H1 (cell line): ENCODE measurements at regions not wholly inside any gene's neighbourhood (a gene's known extent, or its start where the extent isn't known, plus 50 kb on each side); places are given as distances from the start of the nearest gene placed in this dataset.
"Not testable (repeated sequence)": the region's sequence is repeated elsewhere in the genome, so short reads cannot be mapped to it uniquely, and the experiment has no call there.

ENCODE experiments used
- CTCF ChIA-PET: fragments of 300-600 bp; sonication (Branson Sonifier 250); formaldehyde crosslinking; loops from one replicate; lab custom pipeline; 2021; ENCODE audit not compliant: partially characterized antibody; lab: Charles Lee
- POLR2A ChIA-PET: fragments of 300-600 bp; sonication (Branson Sonifier 250); formaldehyde crosslinking; loops from one replicate; lab custom pipeline; 2021; ENCODE audit warnings: inconsistent platforms; ENCODE audit not compliant: partially characterized antibody; lab: Charles Lee
- DNase-seq, 2 experiments: peaks; one replicate each; pipeline versions ENCODE4 v3.0.0 to v3.0.0-alpha.2; 2010 to 2022; ENCODE audit warnings: low spot score in 2 of 2, low read depth in 1 of 2, mixed read lengths in 1 of 2
- FAIRE-seq: peaks from 2 replicates; lab custom pipeline; 2011; peaks lifted over from hg19 to GRCh38; lab: Jason Lieb, UNC
- H2AFZ ChIP-seq: 2 replicates; pipeline ENCODE4 v1.8.1; 2012; ENCODE audit warnings: low read length, inconsistent platforms
- H2AK5ac ChIP-seq: 2 replicates; pipeline ENCODE4 v1.6.1; 2013; ENCODE audit warnings: low read depth, low read length
- H2BK120ac ChIP-seq: replicated peaks from 2 replicates; pipeline ENCODE3; 2013; ENCODE audit warnings: low read depth, low read length, inconsistent platforms
- H2BK12ac ChIP-seq: 2 replicates; pipeline ENCODE4 v1.6.1; 2013; ENCODE audit warnings: low read depth, low read length
- H2BK15ac ChIP-seq: 2 replicates; pipeline ENCODE4 v1.6.1; 2013; ENCODE audit warnings: low read length
- H2BK20ac ChIP-seq: 2 replicates; pipeline ENCODE4 v1.6.1; 2013; ENCODE audit warnings: low read length
- H2BK5ac ChIP-seq: 2 replicates; pipeline ENCODE4 v1.6.1; 2013; ENCODE audit warnings: low read depth, low read length
- H3K14ac ChIP-seq: 2 replicates; pipeline ENCODE4 v1.6.1; 2013; ENCODE audit warnings: inconsistent platforms; ENCODE audit not compliant: insufficient read length
- H3K18ac ChIP-seq: 2 replicates; pipeline ENCODE4 v1.6.1; 2013; ENCODE audit warnings: low read length; ENCODE audit errors: extremely low read depth
- H3K23ac ChIP-seq: 2 replicates; pipeline ENCODE4 v1.6.1; 2013; ENCODE audit warnings: inconsistent platforms; ENCODE audit not compliant: insufficient read length
- H3K23me2 ChIP-seq: 2 replicates; pipeline ENCODE4 v1.6.1; 2013; ENCODE audit warnings: low read depth, low read length
- H3K27ac ChIP-seq: 2 replicates; pipeline ENCODE4 v1.6.1; 2011; ENCODE audit warnings: low read depth, low read length, inconsistent platforms
- H3K27me3 ChIP-seq, 4 experiments: replicated peaks in 1 of 4; 1 replicate in 1 of 4; 2 replicates in 3 of 4; pipeline versions ENCODE4 v1.6.1 to v1.8.1; 2011 to 2013; ENCODE audit warnings: low read length in 3 of 4, mild to moderate bottlenecking in 3 of 4, inconsistent platforms in 2 of 4, mixed read lengths in 2 of 4, moderate library complexity in 1 of 4; ENCODE audit not compliant: control insufficient read depth in 3 of 4, insufficient read depth in 3 of 4; ENCODE audit errors: extremely low read depth in 1 of 4
- H3K36me3 ChIP-seq, 4 experiments: 2 replicates each; pipeline versions ENCODE4 v1.6.1 to v1.8.1; 2011 to 2013; ENCODE audit warnings: mild to moderate bottlenecking in 4 of 4, low read length in 3 of 4, moderate library complexity in 2 of 4, control low read depth in 1 of 4, inconsistent platforms in 1 of 4; ENCODE audit not compliant: insufficient read depth in 4 of 4, control insufficient read depth in 2 of 4
- H3K4ac ChIP-seq: replicated peaks from 2 replicates; pipeline ENCODE3; 2013; ENCODE audit warnings: low read length, low read depth, mixed read lengths, inconsistent platforms; ENCODE audit not compliant: insufficient read length
- H3K4me1 ChIP-seq, 4 experiments: replicated peaks in 1 of 4; 1 replicate in 1 of 4; 2 replicates in 3 of 4; pipeline versions ENCODE4 v1.6.1 to v1.8.1; 2011 to 2013; ENCODE audit warnings: low read length in 3 of 4, inconsistent platforms in 2 of 4, mixed read lengths in 1 of 4; ENCODE audit not compliant: insufficient read depth in 4 of 4, control insufficient read depth in 3 of 4
- H3K4me2 ChIP-seq, 2 experiments: 2 replicates each; pipeline versions ENCODE4 v1.6.1 to v1.8.1; 2011 to 2013; ENCODE audit warnings: low read depth in 2 of 2, low read length in 2 of 2, control low read depth in 1 of 2, inconsistent platforms in 1 of 2, mild to moderate bottlenecking in 1 of 2; ENCODE audit not compliant: insufficient read depth in 1 of 2
- H3K4me3 ChIP-seq, 4 experiments: fragments of 200-600, 300-600 bp in 1 of 4; sonication (generic), shearing (Covaris generic), sonication (Bioruptor Twin) in 1 of 4; 2 replicates each; pipeline versions ENCODE4 v1.5.1 to v1.8.1; 2011 to 2016; ENCODE audit warnings: low read length in 4 of 4, low read depth in 3 of 4, control low read depth in 2 of 4, inconsistent platforms in 2 of 4, mild to moderate bottlenecking in 2 of 4, mixed read lengths in 1 of 4, moderate library complexity in 1 of 4; ENCODE audit not compliant: insufficient read depth in 2 of 4; ENCODE audit errors: extremely low read depth in 1 of 4
- H3K56ac ChIP-seq: replicated peaks from 2 replicates; pipeline ENCODE3; 2013; ENCODE audit warnings: low read depth, mild to moderate bottlenecking, mixed read lengths, low read length, inconsistent platforms; ENCODE audit not compliant: insufficient read length
- H3K79me1 ChIP-seq: 2 replicates; pipeline ENCODE4 v1.6.1; 2013; ENCODE audit warnings: low read depth, low read length, control low read depth
- H3K79me2 ChIP-seq, 2 experiments: 2 replicates each; pipeline versions ENCODE4 v1.6.1 to v1.8.1; 2012 to 2013; ENCODE audit warnings: low read length in 2 of 2, mild to moderate bottlenecking in 2 of 2, inconsistent platforms in 1 of 2; ENCODE audit not compliant: insufficient read depth in 2 of 2, control insufficient read depth in 1 of 2
- H3K9ac ChIP-seq, 4 experiments: replicated peaks in 1 of 4; 1 replicate in 1 of 4; 2 replicates in 3 of 4; pipeline versions ENCODE4 v1.6.1 to v1.8.1; 2011 to 2013; ENCODE audit warnings: low read depth in 3 of 4, low read length in 3 of 4, control low read depth in 2 of 4, mild to moderate bottlenecking in 2 of 4, moderate library complexity in 2 of 4, inconsistent platforms in 1 of 4; ENCODE audit errors: extremely low read depth in 1 of 4
- H3K9me3 ChIP-seq, 2 experiments: 2 replicates each; pipeline versions ENCODE4 v1.6.1 to v1.8.1; 2012 to 2013; ENCODE audit warnings: mild to moderate bottlenecking in 2 of 2, moderate library complexity in 2 of 2, control low read depth in 1 of 2, inconsistent platforms in 1 of 2, low read depth in 1 of 2, low read length in 1 of 2, mixed read lengths in 1 of 2; ENCODE audit not compliant: insufficient read depth in 2 of 2
- H4K20me1 ChIP-seq, 2 experiments: replicated peaks in 1 of 2; 2 replicates each; pipeline versions ENCODE3 to v1.8.1; 2011 to 2013; ENCODE audit warnings: inconsistent platforms in 2 of 2, low read length in 2 of 2, mild to moderate bottlenecking in 1 of 2; ENCODE audit not compliant: insufficient read depth in 2 of 2, control insufficient read depth in 1 of 2
- H4K5ac ChIP-seq: 2 replicates; pipeline ENCODE4 v1.6.1; 2013; ENCODE audit warnings: low read length, low read depth, mixed read lengths, inconsistent platforms; ENCODE audit not compliant: insufficient read length
- H4K8ac ChIP-seq: 2 replicates; pipeline ENCODE4 v1.8.0; 2013; ENCODE audit warnings: mild to moderate bottlenecking, moderate library complexity, low read length, inconsistent platforms; ENCODE audit not compliant: insufficient read depth; ENCODE audit errors: extremely low read depth
- H4K91ac ChIP-seq: replicated peaks from 2 replicates; pipeline ENCODE3; 2013; ENCODE audit warnings: low read length, mixed read lengths, inconsistent platforms; ENCODE audit not compliant: insufficient read length
- WGBS, 2 experiments: shearing (Covaris generic) in 1 of 2; methylation state at CpG; one replicate each; pipeline versions ENCODE4 v1.1.6 to v1.1.7; 2013 to 2015; ENCODE audit warnings: low lambda C conversion rate in 2 of 2, mixed read lengths in 2 of 2, inconsistent platforms in 1 of 2, low coverage in 1 of 2, missing lambda C conversion rate in 1 of 2; ENCODE audit not compliant: insufficient replicate concordance in 2 of 2, insufficient coverage in 1 of 2, insufficient read length in 1 of 2; ENCODE audit errors: extremely low coverage in 1 of 2, missing lambda C conversion rate in 1 of 2; 5-methylcytosine and 5-hydroxymethylcytosine counted together

DNA sequence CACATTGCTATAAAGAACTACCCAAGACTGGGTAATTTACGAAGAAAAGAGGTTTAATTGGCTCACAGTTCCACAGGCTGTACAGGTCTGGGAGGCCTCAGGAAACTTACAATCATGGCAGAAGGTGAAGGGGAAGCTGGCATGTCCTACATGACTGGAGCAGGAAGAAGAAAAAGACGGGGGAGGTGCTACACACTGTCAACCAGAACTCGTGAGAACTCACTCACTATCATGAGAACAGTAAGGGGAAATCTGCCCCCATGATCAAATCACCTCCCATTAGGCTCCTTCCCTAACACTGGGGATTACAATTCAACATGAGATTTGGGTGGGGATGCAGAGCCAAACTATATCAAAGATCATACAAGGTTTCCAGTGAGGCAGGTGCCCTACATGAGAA is 94.3 kb upstream of the RNU6-1 start:
- H2BK20ac ChIP-seq, H3K27me3 ChIP-seq, H2AFZ ChIP-seq, H3K9me3 ChIP-seq, H3K23ac ChIP-seq, DNase-seq, H3K23me2 ChIP-seq, H4K5ac ChIP-seq, H2BK12ac ChIP-seq, POLR2A ChIA-PET, H3K79me2 ChIP-seq, H3K4me1 ChIP-seq, H4K91ac ChIP-seq, H3K4me2 ChIP-seq, H3K27ac ChIP-seq, H2BK5ac ChIP-seq, H3K4ac ChIP-seq, H4K20me1 ChIP-seq, H3K56ac ChIP-seq, H3K18ac ChIP-seq, H2BK120ac ChIP-seq, H3K14ac ChIP-seq, H2AK5ac ChIP-seq, FAIRE-seq, H3K36me3 ChIP-seq, H4K8ac ChIP-seq, H3K79me1 ChIP-seq, H3K9ac ChIP-seq, H3K4me3 ChIP-seq, H2BK15ac ChIP-seq: not testable (repeated sequence)
- CTCF ChIA-PET: interaction anchor here (1.0 to 1.3 kb wide), 2 partner anchors 11 to 16 kb away, joined by 4 read pairs; no protein-coding TSS in a partner anchor
- WGBS, 2 experiments: 77% methylated on average over 3 of the region's 3 CpGs; no CpG with 5 or more reads in 1 of the 2 experiments
